GM23338 (cell line): ENCODE measurements at regions not wholly inside any gene's neighbourhood (a gene's known extent, or its start where the extent isn't known, plus 50 kb on each side); places are given as distances from the start of the nearest gene placed in this dataset.

Source experiments
- ATAC-seq: fragments of 200-7000 bp; cut with Tn5 transposase; 3 replicates; pipeline ENCODE4 v1.9.1; 2020
- DNase-seq: peaks from one replicate; pipeline ENCODE4 v3.0.0-alpha.2; 2015; ENCODE audit warnings: low spot score
- H2AFZ ChIP-seq: fragments of 200-600 bp; sonication (generic); 2 replicates; pipeline ENCODE4 v1.8.0; 2016; ENCODE audit warnings: antibody characterized with exemption, mild to moderate bottlenecking, moderate library complexity
- H3F3A ChIP-seq: fragments of 200-600 bp; sonication (generic); replicated peaks from 2 replicates; pipeline ENCODE4 v1.8.0; 2017; ENCODE audit warnings: antibody characterized with exemption, mixed run types, low read depth
- H3K27ac ChIP-seq: fragments of 200-600 bp; sonication (generic); 2 replicates; pipeline ENCODE4 v1.6.1; 2016; ENCODE audit warnings: low read depth
- H3K27me3 ChIP-seq: fragments of 200-600 bp; sonication (generic); 2 replicates; pipeline ENCODE4 v1.8.0; 2016; ENCODE audit warnings: mild to moderate bottlenecking, mixed run types, moderate library complexity; ENCODE audit not compliant: insufficient read depth
- H3K36me3 ChIP-seq: fragments of 200-600 bp; sonication (generic); 2 replicates; pipeline ENCODE4 v1.8.0; 2016; ENCODE audit warnings: mild to moderate bottlenecking; ENCODE audit not compliant: insufficient read depth
- H3K4me1 ChIP-seq: fragments of 200-600 bp; sonication (generic); 2 replicates; pipeline ENCODE4 v1.8.0; 2016; ENCODE audit warnings: mild to moderate bottlenecking, moderate library complexity; ENCODE audit not compliant: insufficient read depth
- H3K4me2 ChIP-seq: fragments of 200-600 bp; sonication (generic); 2 replicates; pipeline ENCODE4 v1.7.1; 2017; ENCODE audit warnings: mixed run types
- H3K4me3 ChIP-seq: fragments of 200-600 bp; sonication (generic); 2 replicates; pipeline ENCODE4 v1.6.1; 2016; ENCODE audit warnings: mixed run types
- H3K79me2 ChIP-seq: fragments of 200-600 bp; sonication (generic); replicated peaks from 2 replicates; pipeline ENCODE4 v1.8.0; 2017; ENCODE audit warnings: mild to moderate bottlenecking; ENCODE audit not compliant: insufficient read depth
- H3K9me2 ChIP-seq: fragments of 200-600 bp; sonication (generic); 2 replicates; pipeline ENCODE4 v1.8.0; 2017; ENCODE audit not compliant: insufficient read depth
- H4K20me1 ChIP-seq: fragments of 200-600 bp; sonication (generic); replicated peaks from 2 replicates; pipeline ENCODE4 v1.8.0; 2017; ENCODE audit warnings: mild to moderate bottlenecking; ENCODE audit not compliant: insufficient read depth
- H3K27ac Mint-ChIP-seq: 2 replicates; pipeline ENCODE4 v1.8.0; 2020; ENCODE audit warnings: inconsistent platforms, mild to moderate bottlenecking, moderate library complexity, mixed read lengths
- H3K27me3 Mint-ChIP-seq: 3 replicates; pipeline ENCODE4 v1.8.0; 2022; ENCODE audit warnings: low read depth, mild to moderate bottlenecking, moderate library complexity, mixed read lengths, inconsistent platforms; ENCODE audit not compliant: insufficient read depth, poor library complexity
- H3K36me3 Mint-ChIP-seq: 3 replicates; pipeline ENCODE4 v1.8.0; 2021; ENCODE audit warnings: low read depth, mild to moderate bottlenecking, inconsistent platforms, moderate library complexity, mixed read lengths
- H3K4me1 Mint-ChIP-seq: 3 replicates; pipeline ENCODE4 v1.8.0; 2020; ENCODE audit warnings: mild to moderate bottlenecking, inconsistent platforms, mixed read lengths
- H3K4me3 Mint-ChIP-seq: 3 replicates; pipeline ENCODE4 v1.8.0; 2021; ENCODE audit warnings: moderate library complexity, mild to moderate bottlenecking, inconsistent platforms, mixed read lengths
- H3K9me3 Mint-ChIP-seq: 3 replicates; pipeline ENCODE4 v1.8.0; 2020; ENCODE audit warnings: moderate library complexity, mild to moderate bottlenecking, inconsistent platforms, mixed read lengths
- ETS1 ChIP-seq: IDR thresholded peaks from 2 replicates; pipeline ENCODE4 v1.6.1; 2016; ENCODE audit warnings: antibody characterized with exemption
- EZH2 ChIP-seq: fragments of 200-600 bp; sonication (generic); IDR thresholded peaks from one replicate; pipeline ENCODE4 v1.8.0; 2017; ENCODE audit warnings: antibody characterized with exemption, mild to moderate bottlenecking, low read depth; ENCODE audit not compliant: unreplicated experiment
- EZH2phosphoT487 ChIP-seq: fragments of 200-600 bp; sonication (generic); IDR thresholded peaks from one replicate; pipeline ENCODE4 v1.8.1; 2018; ENCODE audit warnings: antibody characterized with exemption; ENCODE audit not compliant: unreplicated experiment
- JUNB ChIP-seq: IDR thresholded peaks from one replicate; pipeline ENCODE4 v1.6.1; 2016; ENCODE audit warnings: antibody characterized with exemption; ENCODE audit not compliant: unreplicated experiment
- NANOG ChIP-seq: IDR thresholded peaks from 2 replicates; pipeline ENCODE4 v1.6.1; 2016; ENCODE audit warnings: antibody characterized with exemption, borderline replicate concordance
- POLR2AphosphoS5 ChIP-seq: IDR thresholded peaks from 2 replicates; pipeline ENCODE4 v1.6.1; 2016; ENCODE audit warnings: antibody characterized with exemption, low read depth
- REST ChIP-seq: IDR thresholded peaks from one replicate; pipeline ENCODE4 v1.6.1; 2018; ENCODE audit warnings: antibody characterized with exemption; ENCODE audit not compliant: unreplicated experiment
- STAT1 ChIP-seq: IDR thresholded peaks from one replicate; pipeline ENCODE4 v1.6.1; 2016; ENCODE audit warnings: antibody characterized with exemption; ENCODE audit not compliant: unreplicated experiment
- ZNF114 ChIP-seq: fragments of 250-450 bp; sonication (Bioruptor Pico); IDR thresholded peaks from 2 replicates; pipeline ENCODE4 v1.5.0; 2020; ENCODE audit warnings: mild to moderate bottlenecking, moderate library complexity
- ZNF331 ChIP-seq: fragments of 250-450 bp; sonication (Bioruptor Pico); IDR thresholded peaks from 2 replicates; pipeline ENCODE4 v1.5.0; 2020; ENCODE audit warnings: low read depth, mild to moderate bottlenecking, moderate library complexity
- ZNF462 ChIP-seq: fragments of 250-450 bp; sonication (Bioruptor Pico); IDR thresholded peaks from 2 replicates; pipeline ENCODE4 v1.5.0; 2020; ENCODE audit warnings: mild to moderate bottlenecking, moderate library complexity

GRCh38 chr20:56761393-56761792 is 132.3 kb downstream of the TFAP2C start (continued):
- no peak for TF ChIP-seq REST
- TF ChIP-seq ZNF114 (CRISPR knock-in tag): no peak

- H3K27me3 ChIP-seq: no peaks in the 10 kb centered on the region
- no peaks in the 10 kb centered on the region for H3K4me1 ChIP-seq
- no peak for DNase-seq
- peaks cover 11% of the 10 kb centered on the region for H3K27me3 Mint-ChIP-seq
- no peak overlapping the region for H3K4me3 Mint-ChIP-seq
- no peak overlapping the region for H3K27ac Mint-ChIP-seq
- H3K36me3 ChIP-seq: no peaks in the 10 kb centered on the region
- ATAC-seq: no peak
- no peak overlapping the region for H3K4me2 ChIP-seq
- no peaks in the 10 kb centered on the region for H4K20me1 ChIP-seq
- H3K4me1 Mint-ChIP-seq: peaks cover 2% of the 10 kb centered on the region; the same call in 1 of the 3 replicates
- H3K27ac ChIP-seq: no peak overlapping the region
- H3K9me3 Mint-ChIP-seq: no peaks in the 10 kb centered on the region
- no peaks in the 10 kb centered on the region; the same call in 2 of the 3 replicates for H3K36me3 Mint-ChIP-seq
- 0 out of 2 replicates have a peak, but pooled peaks cover 6% of the 10 kb centered on the region for H3K9me2 ChIP-seq
- no peak overlapping the region for H3K4me3 ChIP-seq
- no peaks in the 10 kb centered on the region for H3K79me2 ChIP-seq
- no peak overlapping the region for H2AFZ ChIP-seq
- H3F3A ChIP-seq: no peaks in the 10 kb centered on the region
- TF ChIP-seq REST: no peak
- TF ChIP-seq ZNF462: no peak
- TF ChIP-seq NANOG: no peak
- TF ChIP-seq ETS1: no peak
- no peak for TF ChIP-seq JUNB
- TF ChIP-seq STAT1: no peak
- TF ChIP-seq ZNF114 (CRISPR knock-in tag): no peak
- TF ChIP-seq POLR2AphosphoS5: no peak
- no peak for TF ChIP-seq EZH2phosphoT487
- no peak for TF ChIP-seq EZH2
- TF ChIP-seq ZNF331 (CRISPR knock-in tag): no peak
Observed at GRCh38 chr20:56762401-56762800, 133.3 kb downstream of the TFAP2C start.
